Prostate gland (tissue), 2 donors: ENCODE measurements at regions not wholly inside any gene's neighbourhood (a gene's known extent, or its start where the extent isn't known, plus 50 kb on each side); places are given as distances from the start of the nearest gene placed in this dataset.

Experiments
- CTCF ChIP-seq, 4 experiments: fragments of 200-600 bp in 2 of 4; fragments of 450-650 bp in 2 of 4; sonication (generic) in 2 of 4; IDR thresholded peaks; 1 replicate in 3 of 4; 2 replicates in 1 of 4; pipeline ENCODE4 v1.5.1; 2016 to 2019; ENCODE audit warnings: antibody characterized with exemption in 4 of 4, mild to moderate bottlenecking in 2 of 4, moderate library complexity in 2 of 4
- POLR2A ChIP-seq: fragments of 450-650 bp; IDR thresholded peaks from one replicate; pipeline ENCODE4 v1.6.1; 2016; ENCODE audit warnings: antibody characterized with exemption, mild to moderate bottlenecking
- POLR2AphosphoS5 ChIP-seq: sonication (generic); formaldehyde crosslinking; IDR thresholded peaks from one replicate; pipeline ENCODE4 v1.6.1; 2017; ENCODE audit warnings: antibody characterized with exemption

DNA sequence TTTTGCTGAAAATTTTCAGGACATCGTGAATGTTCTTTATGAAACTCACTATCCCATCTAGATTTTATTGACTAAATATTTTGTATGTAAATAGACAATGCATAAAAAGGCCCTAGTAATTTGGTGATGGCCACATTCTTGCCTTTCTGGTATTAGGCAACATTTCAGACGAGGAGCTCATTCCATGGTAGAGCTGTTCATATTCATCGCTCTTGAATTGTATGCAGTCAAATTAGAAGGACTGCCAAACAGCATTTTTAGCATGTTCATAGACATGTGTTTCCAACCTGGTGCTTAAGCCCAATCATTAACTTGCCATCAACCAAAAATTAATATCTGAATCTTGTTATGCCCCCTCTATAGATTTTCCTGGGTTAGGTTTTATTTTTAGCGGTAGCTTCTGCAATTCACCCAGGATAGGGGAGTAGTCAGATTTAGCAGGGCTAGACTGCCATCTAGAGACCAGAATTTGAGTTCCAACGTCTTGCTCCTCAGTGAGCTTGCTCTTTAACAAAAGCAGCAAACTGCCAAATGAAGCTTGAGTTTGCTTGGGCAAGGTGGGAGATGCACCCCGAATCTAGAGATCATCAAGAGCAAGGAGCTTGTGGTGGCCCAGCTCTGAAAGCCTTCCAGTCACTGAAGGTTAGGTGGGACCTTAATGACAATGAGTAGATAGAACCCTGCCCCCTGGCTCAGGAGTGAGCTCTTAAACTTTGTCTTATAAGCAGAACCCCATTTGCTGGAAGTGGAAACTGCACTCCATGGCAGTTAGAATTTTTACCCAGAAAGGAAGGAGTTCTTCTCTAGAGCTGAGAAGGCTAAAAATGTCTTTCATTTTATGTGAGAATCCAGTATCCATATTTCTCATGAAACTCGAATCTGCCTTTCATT, 456.2 kb downstream of the RASEF start:
- TF ChIP-seq CTCF (IDR thresholded peaks at IDR 0.05) (peak in 3 of 4 experiments; percentile 46 to 61 (median 60)), POLR2A (no peak), POLR2AphosphoS5 (no peak)
